Neural cell (in vitro differentiated cells): ENCODE measurements at regions not wholly inside any gene's neighbourhood (a gene's known extent, or its start where the extent isn't known, plus 50 kb on each side); places are given as distances from the start of the nearest gene placed in this dataset.

Experiments
- EZH2 ChIP-seq: fragments of 200-600, 300-800 bp; shearing (Covaris generic), sonication (generic); IDR thresholded peaks from 2 replicates; pipeline ENCODE4 v1.6.1; 2014; ENCODE audit warnings: antibody characterized with exemption, low read length, borderline replicate concordance, mild to moderate bottlenecking; ENCODE audit not compliant: insufficient read depth, poor library complexity, severe bottlenecking
- POLR2AphosphoS5 ChIP-seq: IDR thresholded peaks from 2 replicates; pipeline ENCODE4 v1.6.1; 2012
- TF ChIP-seq, protein P1 (sequence below): fragments of 450-650 bp; IDR thresholded peaks from 2 replicates; pipeline ENCODE4 v1.5.1; 2014; ENCODE audit warnings: antibody characterized with exemption, mild to moderate bottlenecking, moderate library complexity; ENCODE audit not compliant: poor library complexity, severe bottlenecking

GRCh38 chr4:59969909-59970308 is 1230.2 kb upstream of the ADGRL3 start:
- TF ChIP-seq, protein P1, sequence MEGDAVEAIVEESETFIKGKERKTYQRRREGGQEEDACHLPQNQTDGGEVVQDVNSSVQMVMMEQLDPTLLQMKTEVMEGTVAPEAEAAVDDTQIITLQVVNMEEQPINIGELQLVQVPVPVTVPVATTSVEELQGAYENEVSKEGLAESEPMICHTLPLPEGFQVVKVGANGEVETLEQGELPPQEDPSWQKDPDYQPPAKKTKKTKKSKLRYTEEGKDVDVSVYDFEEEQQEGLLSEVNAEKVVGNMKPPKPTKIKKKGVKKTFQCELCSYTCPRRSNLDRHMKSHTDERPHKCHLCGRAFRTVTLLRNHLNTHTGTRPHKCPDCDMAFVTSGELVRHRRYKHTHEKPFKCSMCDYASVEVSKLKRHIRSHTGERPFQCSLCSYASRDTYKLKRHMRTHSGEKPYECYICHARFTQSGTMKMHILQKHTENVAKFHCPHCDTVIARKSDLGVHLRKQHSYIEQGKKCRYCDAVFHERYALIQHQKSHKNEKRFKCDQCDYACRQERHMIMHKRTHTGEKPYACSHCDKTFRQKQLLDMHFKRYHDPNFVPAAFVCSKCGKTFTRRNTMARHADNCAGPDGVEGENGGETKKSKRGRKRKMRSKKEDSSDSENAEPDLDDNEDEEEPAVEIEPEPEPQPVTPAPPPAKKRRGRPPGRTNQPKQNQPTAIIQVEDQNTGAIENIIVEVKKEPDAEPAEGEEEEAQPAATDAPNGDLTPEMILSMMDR, result no peak
- TF ChIP-seq POLR2AphosphoS5, result no peak
- TF ChIP-seq EZH2, result no peak
